GM04503 (cell line): ENCODE measurements at regions not wholly inside any gene's neighbourhood (a gene's known extent, or its start where the extent isn't known, plus 50 kb on each side); places are given as distances from the start of the nearest gene placed in this dataset.
"Not testable (repeated sequence)": the region's sequence is repeated elsewhere in the genome, so short reads cannot be mapped to it uniquely, and the experiment has no call there.

Source experiments
- DNase-seq: peaks from one replicate; pipeline ENCODE4 v3.0.0-alpha.2; 2012; ENCODE audit warnings: low read depth

- no peak for DNase-seq
These were observed 80.2 kb upstream of the GJB6 start for GRCh38 chr13:20312292-20312691.

- DNase-seq = no peak
These were observed 79.5 kb upstream of the GJB6 start for GRCh38 chr13:20311596-20311995.

- DNase-seq = no peak
These were observed 78.9 kb upstream of the GJB6 start for GRCh38 chr13:20311022-20311421.

GRCh38 chr13:20306039-20306438, 73.9 kb upstream of the GJB6 start:
- no peak for DNase-seq

- DNase-seq = no peak
These were observed 73.5 kb upstream of the GJB6 start for GRCh38 chr13:20305587-20305986.

GRCh38 chr13:20304061-20304460, 71.9 kb upstream of the GJB6 start:
- not testable (repeated sequence) for DNase-seq

GRCh38 chr13:20303636-20304035, 71.5 kb upstream of the GJB6 start:
- peak; percentile 7 for DNase-seq

GRCh38 chr13:20301403-20302071, 69.4 kb upstream of the GJB6 start:
- DNase-seq = no peak

GRCh38 chr13:20301015-20301402, 68.9 kb upstream of the GJB6 start:
- no peak for DNase-seq

GRCh38 chr13:20297181-20297580, 65.1 kb upstream of the GJB6 start:
- DNase-seq = no peak

- DNase-seq = no peak
These were observed 63.8 kb upstream of the GJB6 start for GRCh38 chr13:20295956-20296355.

- DNase-seq = no peak
These were observed 62.4 kb upstream of the GJB6 start for GRCh38 chr13:20294497-20294896.

GRCh38 chr13:20292301-20292700, 60.2 kb upstream of the GJB6 start:
- DNase-seq = not testable (repeated sequence)

- no peak for DNase-seq
These were observed 59.6 kb upstream of the GJB6 start for GRCh38 chr13:20291675-20292074.

- DNase-seq = no peak
These were observed 58.9 kb upstream of the GJB6 start for GRCh38 chr13:20291037-20291436.

- no peak for DNase-seq
These were observed 56.4 kb upstream of the GJB6 start for GRCh38 chr13:20288561-20288960.

GRCh38 chr13:20287976-20288375, 55.9 kb upstream of the GJB6 start:
- no peak for DNase-seq

GRCh38 chr13:20285530-20285929, 53.4 kb upstream of the GJB6 start:
- DNase-seq = no peak
